ENCODE measurements at regions not wholly inside any gene's neighbourhood (a gene's known extent, or its start where the extent isn't known, plus 50 kb on each side); places are given as distances from the start of the nearest gene placed in this dataset.

GRCh38 chr18:70650878-70651277 lies 362.0 kb downstream of the SOCS6 start:
- no peaks in the 10 kb centered on the region for H3K9me3 ChIP-seq (ENCODE audit: control insufficient read depth in 1 of 2, low read length in 2 of 2)
- no peak overlapping the region for H3K27ac ChIP-seq (ENCODE audit: low read length)
- no peaks in the 10 kb centered on the region for H3K27me3 ChIP-seq (ENCODE audit: low read depth, low read length)
- no peaks in the 10 kb centered on the region for H3K4me1 ChIP-seq (ENCODE audit: control insufficient read depth in 1 of 2, insufficient read depth in 2 of 2, low read length in 2 of 2)
- H3K36me3 ChIP-seq (ENCODE audit: control insufficient read depth in 1 of 2, insufficient read depth in 2 of 2, low read length in 2 of 2), result no peaks in the 10 kb centered on the region
- H3K4me3 ChIP-seq (ENCODE audit: low read depth in 1 of 2, low read length in 2 of 2), result no peak overlapping the region

DNA sequence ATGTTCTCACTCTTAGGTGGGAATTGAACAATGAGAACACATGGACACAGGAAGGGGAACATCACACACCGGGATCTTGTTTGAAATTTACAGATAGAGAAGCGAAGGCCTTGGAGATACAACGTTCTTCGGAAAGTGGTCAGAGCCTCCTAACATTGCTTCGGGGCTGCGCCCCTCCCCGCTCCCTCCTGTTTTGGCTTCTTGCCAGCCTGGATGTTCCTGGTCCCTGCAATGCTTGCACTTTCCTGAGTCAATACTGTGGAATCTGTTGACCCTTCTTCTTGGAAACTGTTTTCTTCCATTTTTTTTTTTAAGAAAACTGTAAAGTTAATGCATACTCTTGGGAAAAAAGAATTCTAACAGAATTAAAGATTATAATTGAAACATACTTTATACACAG lies 360.8 kb downstream of the SOCS6 start:
- Histone ChIP-seq H3K27ac (ENCODE audit: low read length) (no peak overlapping the region), H3K27me3 (ENCODE audit: low read depth, low read length) (no peaks in the 10 kb centered on the region), H3K4me1 (ENCODE audit: control insufficient read depth in 1 of 2, insufficient read depth in 2 of 2, low read length in 2 of 2) (no peaks in the 10 kb centered on the region), H3K4me3 (ENCODE audit: low read depth in 1 of 2, low read length in 2 of 2) (no peak overlapping the region), H3K9me3 (ENCODE audit: control insufficient read depth in 1 of 2, low read length in 2 of 2) (no peaks in the 10 kb centered on the region), H3K36me3 (ENCODE audit: control insufficient read depth in 1 of 2, insufficient read depth in 2 of 2, low read length in 2 of 2) (no peaks in the 10 kb centered on the region)

DNA sequence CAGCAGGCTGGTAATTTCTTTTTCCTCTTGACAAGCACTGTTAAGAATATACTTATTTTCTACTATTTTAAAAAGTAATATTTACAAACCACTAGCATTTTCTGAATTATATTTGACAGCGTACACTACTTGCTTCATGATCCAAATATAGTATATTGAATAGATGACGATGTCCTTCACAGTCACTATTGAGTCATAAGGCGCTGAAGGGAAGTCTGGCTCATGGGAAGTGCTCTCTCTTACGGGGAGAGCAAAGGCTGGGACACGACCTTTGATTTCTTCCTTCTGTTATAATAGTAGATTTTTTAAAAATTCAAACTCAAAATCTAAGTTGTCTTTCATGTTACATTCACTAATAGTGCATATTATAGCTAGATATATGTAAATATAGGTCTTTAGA lies 357.1 kb downstream of the SOCS6 start:
- H3K27me3 ChIP-seq (ENCODE audit: low read depth, low read length), result no peaks in the 10 kb centered on the region
- no peaks in the 10 kb centered on the region for H3K9me3 ChIP-seq (ENCODE audit: control insufficient read depth in 1 of 2, low read length in 2 of 2)
- H3K36me3 ChIP-seq (ENCODE audit: control insufficient read depth in 1 of 2, insufficient read depth in 2 of 2, low read length in 2 of 2), result no peaks in the 10 kb centered on the region
- H3K4me3 ChIP-seq (ENCODE audit: low read depth in 1 of 2, low read length in 2 of 2), result no peak overlapping the region
- H3K4me1 ChIP-seq (ENCODE audit: control insufficient read depth in 1 of 2, insufficient read depth in 2 of 2, low read length in 2 of 2), result no peaks in the 10 kb centered on the region
- no peak overlapping the region for H3K27ac ChIP-seq (ENCODE audit: low read length)

DNA sequence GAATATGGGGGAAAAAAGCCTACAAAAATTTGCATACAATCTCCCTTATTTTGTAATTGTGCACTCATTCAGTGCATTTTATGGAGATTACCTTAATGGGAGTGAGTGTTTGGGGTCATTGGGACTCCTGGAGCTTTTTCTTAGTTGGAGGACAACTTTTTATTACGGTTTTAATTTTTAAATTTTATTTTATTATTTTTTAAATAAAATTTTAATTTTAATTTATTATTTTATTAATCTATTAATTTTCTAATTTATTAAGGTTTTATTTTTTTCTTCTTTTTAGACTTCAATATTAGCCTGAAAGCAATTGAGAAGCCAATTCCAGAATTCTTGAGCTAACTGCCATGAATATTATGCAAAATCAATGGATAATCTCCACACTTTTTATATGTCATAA lies 355.0 kb downstream of the SOCS6 start:
- H3K36me3 ChIP-seq (ENCODE audit: control insufficient read depth in 1 of 2, insufficient read depth in 2 of 2, low read length in 2 of 2), result no peaks in the 10 kb centered on the region
- no peaks in the 10 kb centered on the region for H3K27me3 ChIP-seq (ENCODE audit: low read depth, low read length)
- H3K9me3 ChIP-seq (ENCODE audit: control insufficient read depth in 1 of 2, low read length in 2 of 2), result peaks cover 0 to 8% of the 10 kb centered on the region in 2 donors
- H3K4me3 ChIP-seq (ENCODE audit: low read depth in 1 of 2, low read length in 2 of 2), result no peak overlapping the region
- H3K27ac ChIP-seq (ENCODE audit: low read length), result no peak overlapping the region
- no peaks in the 10 kb centered on the region for H3K4me1 ChIP-seq (ENCODE audit: control insufficient read depth in 1 of 2, insufficient read depth in 2 of 2, low read length in 2 of 2)

- Histone ChIP-seq H3K4me3 (ENCODE audit: low read depth in 1 of 2, low read length in 2 of 2) (no peak overlapping the region), H3K36me3 (ENCODE audit: control insufficient read depth in 1 of 2, insufficient read depth in 2 of 2, low read length in 2 of 2) (no peaks in the 10 kb centered on the region), H3K4me1 (ENCODE audit: control insufficient read depth in 1 of 2, insufficient read depth in 2 of 2, low read length in 2 of 2) (no peaks in the 10 kb centered on the region), H3K9me3 (ENCODE audit: control insufficient read depth in 1 of 2, low read length in 2 of 2) (peaks cover 0 to 8% of the 10 kb centered on the region in 2 donors), H3K27me3 (ENCODE audit: low read depth, low read length) (no peaks in the 10 kb centered on the region), H3K27ac (ENCODE audit: low read length) (no peak overlapping the region)
These were observed 352.4 kb downstream of the SOCS6 start for GRCh38 chr18:70641156-70641775.

GRCh38 chr18:70640336-70640887 lies 351.6 kb downstream of the SOCS6 start:
- Histone ChIP-seq H3K4me3 (ENCODE audit: low read depth in 1 of 2, low read length in 2 of 2) (no peak overlapping the region), H3K4me1 (ENCODE audit: control insufficient read depth in 1 of 2, insufficient read depth in 2 of 2, low read length in 2 of 2) (no peaks in the 10 kb centered on the region), H3K36me3 (ENCODE audit: control insufficient read depth in 1 of 2, insufficient read depth in 2 of 2, low read length in 2 of 2) (no peaks in the 10 kb centered on the region), H3K27me3 (ENCODE audit: low read depth, low read length) (no peaks in the 10 kb centered on the region), H3K9me3 (ENCODE audit: control insufficient read depth in 1 of 2, low read length in 2 of 2) (peaks cover 0 to 8% of the 10 kb centered on the region in 2 donors), H3K27ac (ENCODE audit: low read length) (no peak overlapping the region)

GRCh38 chr18:70636991-70637390 lies 348.1 kb downstream of the SOCS6 start:
- peaks cover 0 to 8% of the 10 kb centered on the region in 2 donors for H3K9me3 ChIP-seq (ENCODE audit: control insufficient read depth in 1 of 2, low read length in 2 of 2)
- H3K27me3 ChIP-seq (ENCODE audit: low read depth, low read length), result no peaks in the 10 kb centered on the region
- no peak overlapping the region for H3K27ac ChIP-seq (ENCODE audit: low read length)

DNA sequence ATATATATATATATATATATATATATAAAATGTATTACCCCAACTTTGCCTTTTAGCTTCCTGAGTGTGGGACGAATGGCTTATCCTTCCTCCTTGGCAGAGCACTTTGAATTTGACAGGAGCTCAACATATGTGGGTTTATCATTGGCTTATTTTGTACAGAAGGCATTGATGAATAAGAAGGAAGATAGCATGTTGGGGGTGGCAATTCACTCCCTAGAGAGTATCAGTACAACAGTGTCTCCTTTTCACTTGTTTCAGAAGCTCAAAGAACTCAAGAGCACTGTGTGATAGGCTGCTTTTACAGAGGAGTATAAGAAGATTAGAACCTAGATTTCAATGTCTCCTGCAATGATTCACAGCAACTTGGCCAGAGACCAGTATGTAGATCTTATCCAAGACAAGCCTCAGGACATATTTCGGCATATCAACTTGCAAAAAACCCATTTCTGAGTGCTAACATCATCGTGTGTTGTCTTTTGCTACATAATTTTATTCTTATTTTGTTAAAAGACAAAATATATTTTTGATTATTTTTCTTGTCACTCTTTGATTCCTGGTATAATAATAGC lies 345.8 kb downstream of the SOCS6 start:
- H3K4me1 ChIP-seq (ENCODE audit: control insufficient read depth in 1 of 2, insufficient read depth in 2 of 2, low read length in 2 of 2), result no peaks in the 10 kb centered on the region
- no peaks in the 10 kb centered on the region for H3K27me3 ChIP-seq (ENCODE audit: low read depth, low read length)
- no peaks in the 10 kb centered on the region for H3K36me3 ChIP-seq (ENCODE audit: control insufficient read depth in 1 of 2, insufficient read depth in 2 of 2, low read length in 2 of 2)
- no peak overlapping the region for H3K27ac ChIP-seq (ENCODE audit: low read length)
- no peak overlapping the region for H3K4me3 ChIP-seq (ENCODE audit: low read depth in 1 of 2, low read length in 2 of 2)
- H3K9me3 ChIP-seq (ENCODE audit: control insufficient read depth in 1 of 2, low read length in 2 of 2), result peaks cover 0 to 7% of the 10 kb centered on the region in 2 donors

More at GRCh38 chr18:70636991-70637390, 348.1 kb downstream of the SOCS6 start:
- H3K4me3 ChIP-seq (ENCODE audit: low read depth in 1 of 2, low read length in 2 of 2), result no peak overlapping the region
- H3K36me3 ChIP-seq (ENCODE audit: control insufficient read depth in 1 of 2, insufficient read depth in 2 of 2, low read length in 2 of 2), result no peaks in the 10 kb centered on the region
- no peaks in the 10 kb centered on the region for H3K4me1 ChIP-seq (ENCODE audit: control insufficient read depth in 1 of 2, insufficient read depth in 2 of 2, low read length in 2 of 2)

DNA sequence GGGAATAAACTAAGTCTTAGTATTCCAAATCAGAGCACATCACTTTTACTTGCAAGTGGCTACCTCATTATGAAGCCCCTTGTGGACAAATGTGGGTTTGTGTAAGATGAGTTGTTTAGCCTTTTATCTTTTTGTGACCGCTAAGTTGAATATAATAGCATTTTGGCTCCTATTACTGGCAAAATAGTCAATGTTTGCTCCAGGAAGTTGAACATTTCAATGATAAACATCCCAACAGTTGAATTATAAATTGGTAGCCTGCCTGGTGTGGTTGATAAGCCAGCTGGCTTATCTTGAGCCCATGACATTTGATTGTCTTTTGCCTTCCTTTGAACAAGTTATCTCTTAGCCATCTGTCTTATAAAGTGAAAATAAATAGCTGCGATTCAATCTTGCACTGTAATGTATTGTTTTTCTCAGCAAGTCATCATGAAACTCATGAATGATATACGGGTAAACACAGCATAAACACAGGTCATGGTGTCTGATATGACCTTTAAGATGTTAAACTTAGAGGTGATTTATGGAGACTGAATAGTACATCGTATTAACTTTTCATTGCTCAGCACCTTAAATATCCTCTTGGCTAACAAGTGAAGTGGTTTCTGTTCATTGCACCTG lies 338.4 kb downstream of the SOCS6 start:
- Histone ChIP-seq H3K9me3 (ENCODE audit: control insufficient read depth in 1 of 2, low read length in 2 of 2) (no peaks in the 10 kb centered on the region), H3K36me3 (ENCODE audit: control insufficient read depth in 1 of 2, insufficient read depth in 2 of 2, low read length in 2 of 2) (no peaks in the 10 kb centered on the region), H3K27ac (ENCODE audit: low read length) (no peak overlapping the region), H3K27me3 (ENCODE audit: low read depth, low read length) (no peaks in the 10 kb centered on the region), H3K4me1 (ENCODE audit: control insufficient read depth in 1 of 2, insufficient read depth in 2 of 2, low read length in 2 of 2) (no peaks in the 10 kb centered on the region), H3K4me3 (ENCODE audit: low read depth in 1 of 2, low read length in 2 of 2) (no peak overlapping the region)

DNA sequence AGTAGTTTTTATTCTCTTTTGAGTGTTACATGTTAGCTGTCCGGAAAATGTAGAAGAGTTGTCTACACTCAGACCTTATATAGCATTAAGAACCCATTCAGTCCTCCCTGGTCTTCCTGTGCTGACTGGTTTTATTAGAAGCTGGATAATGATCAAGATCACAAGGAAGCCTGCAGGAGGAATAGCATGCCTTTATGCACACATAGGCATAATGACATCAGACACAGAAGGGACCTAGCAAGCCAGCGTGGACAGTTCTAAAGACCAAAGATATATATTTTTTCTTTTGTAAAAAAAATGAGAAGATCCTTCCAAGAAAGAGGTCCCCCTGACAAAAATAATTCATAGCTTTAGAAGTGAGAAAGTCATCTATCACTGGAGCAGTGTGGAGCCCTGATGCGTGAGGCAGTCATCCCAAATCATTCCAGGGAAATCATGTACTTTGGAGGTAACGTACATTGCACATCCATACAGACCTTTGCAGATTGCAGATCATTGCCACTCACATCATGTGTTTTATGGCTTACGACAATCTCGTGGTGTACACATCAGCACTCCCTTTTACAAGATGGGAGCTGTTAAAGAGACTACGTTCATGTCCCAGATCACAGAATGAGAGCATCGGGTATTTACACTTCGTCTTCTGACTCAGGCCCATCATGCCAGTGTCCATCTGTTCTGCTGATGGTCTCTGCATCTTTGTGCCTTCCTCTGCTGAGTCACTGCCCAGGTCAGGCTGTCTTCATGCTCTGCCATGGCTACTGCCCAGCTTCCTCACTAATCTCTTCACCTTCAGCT lies 334.0 kb downstream of the SOCS6 start:
- no peaks in the 10 kb centered on the region for H3K4me1 ChIP-seq (ENCODE audit: control insufficient read depth in 1 of 2, insufficient read depth in 2 of 2, low read length in 2 of 2)
- no peak overlapping the region for H3K4me3 ChIP-seq (ENCODE audit: low read depth in 1 of 2, low read length in 2 of 2)
- no peaks in the 10 kb centered on the region for H3K27me3 ChIP-seq (ENCODE audit: low read depth, low read length)
- H3K27ac ChIP-seq (ENCODE audit: low read length), result no peak overlapping the region
- no peaks in the 10 kb centered on the region for H3K36me3 ChIP-seq (ENCODE audit: control insufficient read depth in 1 of 2, insufficient read depth in 2 of 2, low read length in 2 of 2)
- H3K9me3 ChIP-seq (ENCODE audit: control insufficient read depth in 1 of 2, low read length in 2 of 2), result no peaks in the 10 kb centered on the region

DNA sequence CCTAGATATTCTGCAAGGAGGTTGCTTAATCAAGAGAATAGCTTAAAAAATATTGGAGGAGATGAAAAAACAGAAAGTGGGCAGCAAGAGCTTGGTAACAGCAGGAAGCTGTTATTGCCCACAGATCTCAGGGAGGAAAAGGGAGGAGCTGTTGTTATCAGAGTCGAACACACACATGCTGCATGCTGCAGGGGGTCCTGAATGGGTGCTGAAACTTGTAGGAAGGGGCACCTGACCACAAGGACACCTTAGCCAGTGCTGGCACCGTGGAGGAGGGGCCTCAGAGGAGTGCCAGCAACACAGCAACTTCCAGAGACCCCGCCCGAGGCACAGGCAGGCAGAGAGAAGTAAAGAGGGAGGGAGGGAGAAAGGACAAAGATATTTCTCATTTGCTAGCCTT lies 332.9 kb downstream of the SOCS6 start:
- H3K27ac ChIP-seq (ENCODE audit: low read length), result no peak overlapping the region
- no peak overlapping the region for H3K4me3 ChIP-seq (ENCODE audit: low read depth in 1 of 2, low read length in 2 of 2)
- H3K27me3 ChIP-seq (ENCODE audit: low read depth, low read length), result no peaks in the 10 kb centered on the region
- H3K4me1 ChIP-seq (ENCODE audit: control insufficient read depth in 1 of 2, insufficient read depth in 2 of 2, low read length in 2 of 2), result no peaks in the 10 kb centered on the region
- H3K36me3 ChIP-seq (ENCODE audit: control insufficient read depth in 1 of 2, insufficient read depth in 2 of 2, low read length in 2 of 2), result no peaks in the 10 kb centered on the region
- no peaks in the 10 kb centered on the region for H3K9me3 ChIP-seq (ENCODE audit: control insufficient read depth in 1 of 2, low read length in 2 of 2)
